Spleen (tissue), 11 donors: ENCODE measurements at regions not wholly inside any gene's neighbourhood (a gene's known extent, or its start where the extent isn't known, plus 50 kb on each side); places are given as distances from the start of the nearest gene placed in this dataset.

Experiments used
- DNase-seq: peaks from one replicate; pipeline ENCODE4 v3.0.0-alpha.2; 2020
- H3K27ac ChIP-seq, 8 donors: fragments of 200-600 bp; sonication (generic) in 7 of 8; 1 replicate in 4 of 8; 2 replicates in 4 of 8; pipeline versions ENCODE4 v1.5.0 to v1.8.0; 2016 to 2021; ENCODE audit warnings: inconsistent platforms in 4 of 8, mild to moderate bottlenecking in 4 of 8, moderate library complexity in 1 of 8
- H3K27me3 ChIP-seq, 7 donors: fragments of 200-600 bp; sonication (generic) in 6 of 7; replicated peaks in 1 of 7; 1 replicate in 4 of 7; 2 replicates in 3 of 7; pipeline versions ENCODE4 v1.5.0 to v1.8.0; 2016 to 2021; ENCODE audit warnings: inconsistent platforms in 3 of 7, mild to moderate bottlenecking in 1 of 7
- H3K36me3 ChIP-seq, 6 donors: fragments of 200-600 bp; sonication (generic) in 5 of 6; 1 replicate in 4 of 6; 2 replicates in 2 of 6; pipeline versions ENCODE4 v1.5.0 to v1.8.0; 2016 to 2021; ENCODE audit warnings: inconsistent platforms in 2 of 6
- H3K4me1 ChIP-seq, 6 donors: fragments of 200-600 bp; sonication (generic) in 5 of 6; 1 replicate in 3 of 6; 2 replicates in 3 of 6; pipeline versions ENCODE4 v1.5.0 to v1.8.0; 2016 to 2021; ENCODE audit warnings: inconsistent platforms in 3 of 6
- H3K4me3 ChIP-seq, 8 donors: fragments of 200-600 bp; sonication (generic) in 7 of 8; 1 replicate in 4 of 8; 2 replicates in 4 of 8; pipeline versions ENCODE4 v1.5.0 to v1.8.0; 2016 to 2021; ENCODE audit warnings: inconsistent platforms in 4 of 8, mild to moderate bottlenecking in 4 of 8, moderate library complexity in 2 of 8
- H3K9me3 ChIP-seq, 8 donors: fragments of 200-600 bp; sonication (generic) in 7 of 8; 1 replicate in 4 of 8; 2 replicates in 4 of 8; pipeline versions ENCODE4 v1.5.0 to v1.8.0; 2016 to 2021; ENCODE audit warnings: inconsistent platforms in 4 of 8
- POLR2A ChIP-seq, 3 donors: fragments of 450-650 bp; IDR thresholded peaks; one replicate each; pipeline ENCODE4 v1.5.1; 2017; ENCODE audit warnings: antibody characterized with exemption in 3 of 3, mild to moderate bottlenecking in 1 of 3
- POLR2AphosphoS5 ChIP-seq, 3 donors: sonication (generic); formaldehyde crosslinking; IDR thresholded peaks; one replicate each; pipeline ENCODE4 v1.5.1; 2017; ENCODE audit warnings: antibody characterized with exemption in 3 of 3
- WGBS, 5 donors: extraction: QIAGEN DNeasy Blood & Tissue Kit in 3 of 5; methylation state at CpG; one replicate each; pipeline versions ENCODE4 v1.1.5 to v1.1.7; 2013 to 2018; 5-methylcytosine and 5-hydroxymethylcytosine counted together
- intact Hi-C: fragments of 100-400 bp; cut with DNase I; formaldehyde crosslinking; loops from one replicate; pipeline ENCODE4 v1.15.0; 2023; ENCODE audit warnings: low total_unique reads
- TF ChIP-seq, protein P1 (sequence below), 11 experiments: fragments of 200-600 bp in 7 of 11; fragments of 450-650 bp in 4 of 11; sonication (generic) in 4 of 11; IDR thresholded peaks in 8 of 11; conservative IDR thresholded peaks in 3 of 11; 1 replicate in 7 of 11; 2 replicates in 4 of 11; pipeline versions ENCODE4 v1.4.0 to v1.8.0; 2016 to 2021; ENCODE audit warnings: antibody characterized with exemption in 11 of 11, inconsistent platforms in 4 of 11, mild to moderate bottlenecking in 1 of 11
- donor health status: healthy with polysubstance abuse.
- donor health status: DM: no; HTN: no; CAD: no; lungs with moderate emphysema.
- donor health status: DM: no; HTN: no; CAD: no.
- donor health status: Bipolar disorder and iron deficiency.
- donor health status: healthy.
- donor health status: DM: no; HTN: no; CAD: no.
- donor health status: DM: yes; HTN: yes; CAD: no.

DNA sequence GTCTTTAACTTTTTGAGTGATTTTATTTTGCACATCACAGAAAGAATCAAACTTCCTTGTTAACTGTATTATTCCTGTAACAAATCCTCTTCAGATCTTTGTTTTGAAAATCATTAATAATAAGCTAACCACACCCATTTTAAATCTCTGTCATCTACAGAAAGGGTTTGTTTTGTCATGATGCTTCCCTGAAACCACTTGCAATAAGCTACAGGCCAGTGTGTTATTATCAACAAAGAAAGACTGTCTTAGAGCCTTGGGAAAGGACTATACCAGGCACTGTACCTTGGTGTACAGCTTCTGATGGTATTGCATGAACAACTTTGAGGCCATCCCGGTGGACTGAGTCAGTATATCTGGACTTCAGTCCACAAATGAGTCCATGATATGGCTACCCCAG is 145.3 kb upstream of the FAM3C start:
- Histone ChIP-seq H3K27me3 (no peaks in the 10 kb centered on the region), H3K9me3 (no peaks in the 10 kb centered on the region), H3K36me3 (no peaks in the 10 kb centered on the region), H3K27ac (no peak overlapping the region), H3K4me1 (no peaks in the 10 kb centered on the region), H3K4me3 (no peak overlapping the region)
- DNase-seq, result no peak
- 89 to 100% (median 95%) methylated on average over 1 of the region's 1 CpG for WGBS, 5 donors
- intact Hi-C loops, result no loop called here
- TF ChIP-seq POLR2A (IDR thresholded peaks at IDR 0.05) (no peak), POLR2AphosphoS5 (IDR thresholded peaks at IDR 0.05) (no peak)
- TF ChIP-seq, protein P1, sequence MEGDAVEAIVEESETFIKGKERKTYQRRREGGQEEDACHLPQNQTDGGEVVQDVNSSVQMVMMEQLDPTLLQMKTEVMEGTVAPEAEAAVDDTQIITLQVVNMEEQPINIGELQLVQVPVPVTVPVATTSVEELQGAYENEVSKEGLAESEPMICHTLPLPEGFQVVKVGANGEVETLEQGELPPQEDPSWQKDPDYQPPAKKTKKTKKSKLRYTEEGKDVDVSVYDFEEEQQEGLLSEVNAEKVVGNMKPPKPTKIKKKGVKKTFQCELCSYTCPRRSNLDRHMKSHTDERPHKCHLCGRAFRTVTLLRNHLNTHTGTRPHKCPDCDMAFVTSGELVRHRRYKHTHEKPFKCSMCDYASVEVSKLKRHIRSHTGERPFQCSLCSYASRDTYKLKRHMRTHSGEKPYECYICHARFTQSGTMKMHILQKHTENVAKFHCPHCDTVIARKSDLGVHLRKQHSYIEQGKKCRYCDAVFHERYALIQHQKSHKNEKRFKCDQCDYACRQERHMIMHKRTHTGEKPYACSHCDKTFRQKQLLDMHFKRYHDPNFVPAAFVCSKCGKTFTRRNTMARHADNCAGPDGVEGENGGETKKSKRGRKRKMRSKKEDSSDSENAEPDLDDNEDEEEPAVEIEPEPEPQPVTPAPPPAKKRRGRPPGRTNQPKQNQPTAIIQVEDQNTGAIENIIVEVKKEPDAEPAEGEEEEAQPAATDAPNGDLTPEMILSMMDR (IDR thresholded peaks at IDR 0.05 in 8 of 11, conservative IDR thresholded peaks at IDR 0.05 in 3 of 11), result no peak

DNA sequence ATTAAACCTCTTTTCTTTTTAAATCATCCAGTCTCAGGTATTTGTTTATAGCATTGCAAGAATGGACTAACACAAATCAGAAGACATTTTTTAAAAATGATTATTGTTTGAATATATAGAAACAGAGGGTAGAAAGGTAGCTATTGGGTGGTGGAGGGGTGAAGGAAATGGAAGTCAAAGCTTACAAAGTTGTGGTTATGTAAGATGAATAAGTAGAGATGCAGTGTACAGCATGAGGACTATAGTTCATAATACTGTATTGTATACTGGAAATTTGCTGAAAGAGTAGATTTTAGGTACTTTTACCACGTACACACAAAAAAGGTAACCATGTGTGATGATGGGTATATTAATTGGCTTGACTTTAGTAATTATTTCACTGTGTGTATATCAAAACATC is 144.0 kb upstream of the FAM3C start:
- no peaks in the 10 kb centered on the region for H3K9me3 ChIP-seq
- no peaks in the 10 kb centered on the region for H3K36me3 ChIP-seq
- TF ChIP-seq POLR2AphosphoS5 (IDR thresholded peaks at IDR 0.05), result no peak
- intact Hi-C loops, result no loop called here
- no peaks in the 10 kb centered on the region for H3K4me1 ChIP-seq
- H3K27ac ChIP-seq, result no peak overlapping the region
- H3K27me3 ChIP-seq, result no peaks in the 10 kb centered on the region
- WGBS, 5 donors, result 86 to 97% (median 91%) methylated on average over 1 of the region's 1 CpG
- no peak for DNase-seq
- no peak overlapping the region for H3K4me3 ChIP-seq

DNA sequence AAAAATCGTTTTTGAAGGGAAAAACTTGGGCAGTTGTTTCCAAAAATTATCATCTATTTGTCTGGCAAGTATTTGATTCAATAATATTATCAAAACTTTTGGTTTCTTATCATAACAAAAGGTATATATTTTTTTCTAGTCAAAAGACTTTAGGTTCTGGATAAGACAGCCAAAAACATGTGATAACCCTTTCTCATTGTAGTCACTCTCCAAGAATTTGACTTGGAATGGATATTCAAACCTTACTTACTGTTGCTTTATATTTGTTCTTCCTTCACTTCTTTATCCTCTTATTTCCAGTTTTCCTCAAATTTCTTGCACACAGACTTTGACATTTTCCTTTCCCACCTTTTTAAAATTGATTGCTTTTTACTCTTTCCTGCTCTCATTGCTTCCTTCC is 140.9 kb upstream of the FAM3C start:
- Histone ChIP-seq H3K9me3 (no peaks in the 10 kb centered on the region), H3K36me3 (no peaks in the 10 kb centered on the region), H3K27me3 (no peaks in the 10 kb centered on the region), H3K4me3 (no peak overlapping the region), H3K4me1 (no peaks in the 10 kb centered on the region), H3K27ac (no peak overlapping the region)
- intact Hi-C loops, result no loop called here
- 1 to 48% (median 37%) methylated on average over 1 of the region's 1 CpG for WGBS, 5 donors
- no peak for DNase-seq
- TF ChIP-seq, protein P1 (IDR thresholded peaks at IDR 0.05 in 8 of 11, conservative IDR thresholded peaks at IDR 0.05 in 3 of 11), result no peak
- no peak for TF ChIP-seq POLR2AphosphoS5 (IDR thresholded peaks at IDR 0.05)
- TF ChIP-seq POLR2A (IDR thresholded peaks at IDR 0.05), result no peak

DNA sequence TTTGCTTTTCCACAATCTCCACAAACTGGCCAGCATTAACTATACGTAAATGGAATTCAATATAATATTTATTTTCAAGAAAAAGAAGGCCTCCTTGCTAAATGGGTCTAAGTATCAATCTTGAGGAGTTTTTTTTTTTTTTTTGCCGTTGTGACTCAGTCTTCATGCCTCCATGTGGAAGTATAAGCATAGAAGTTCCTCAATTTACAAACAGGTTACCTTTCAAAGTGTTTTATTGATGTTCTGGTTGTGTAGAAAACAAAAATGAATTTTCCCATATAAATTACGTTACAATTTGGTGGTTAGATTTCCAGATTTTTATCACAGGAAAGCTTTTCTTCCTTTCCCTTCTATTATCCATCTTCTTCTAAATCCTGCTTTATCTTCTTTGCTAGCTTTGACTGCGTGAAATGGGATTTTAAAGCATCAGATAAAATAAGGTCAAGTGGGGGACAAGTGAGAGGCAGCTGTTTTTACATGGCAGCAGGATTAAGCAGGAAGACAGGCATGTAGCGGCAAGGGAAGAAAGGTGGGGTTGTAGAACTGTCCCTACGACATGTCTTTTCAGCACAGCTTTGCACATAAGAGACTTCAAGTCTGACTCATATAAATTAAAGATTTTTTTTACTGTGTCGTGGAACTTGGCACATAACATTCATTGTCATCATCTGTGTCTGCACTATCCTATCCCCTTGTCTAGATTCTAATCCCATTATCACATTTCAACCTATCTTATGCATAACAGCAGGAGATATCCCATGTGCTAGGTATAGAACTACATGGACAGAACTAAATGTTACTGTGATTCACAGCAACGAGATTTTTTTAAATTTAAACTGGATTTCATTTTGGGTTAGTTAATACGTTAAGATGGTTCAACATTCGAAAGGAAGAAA is 135.3 kb upstream of the FAM3C start:
- Histone ChIP-seq H3K4me1 (peaks cover 0 to 8% (median 0%) of the 10 kb centered on the region in 6 donors), H3K9me3 (no peaks in the 10 kb centered on the region), H3K4me3 (no peak overlapping the region), H3K27me3 (no peaks in the 10 kb centered on the region), H3K27ac (peak overlapping the region in 5 of 8 donors; percentile 0 to 39 (median 12)), H3K36me3 (no peaks in the 10 kb centered on the region)
- DNase-seq, result no peak
- intact Hi-C loops, result no loop called here
- TF ChIP-seq POLR2A (IDR thresholded peaks at IDR 0.05), result no peak
- TF ChIP-seq, protein P1 (IDR thresholded peaks at IDR 0.05 in 8 of 11, conservative IDR thresholded peaks at IDR 0.05 in 3 of 11), result no peak
- TF ChIP-seq POLR2AphosphoS5 (IDR thresholded peaks at IDR 0.05), result no peak
- WGBS, 5 donors, result 83 to 87% (median 86%) methylated on average over 10 of the region's 10 CpGs
